ENCODE measurements at regions not wholly inside any gene's neighbourhood (a gene's known extent, or its start where the extent isn't known, plus 50 kb on each side); places are given as distances from the start of the nearest gene placed in this dataset.

DNA sequence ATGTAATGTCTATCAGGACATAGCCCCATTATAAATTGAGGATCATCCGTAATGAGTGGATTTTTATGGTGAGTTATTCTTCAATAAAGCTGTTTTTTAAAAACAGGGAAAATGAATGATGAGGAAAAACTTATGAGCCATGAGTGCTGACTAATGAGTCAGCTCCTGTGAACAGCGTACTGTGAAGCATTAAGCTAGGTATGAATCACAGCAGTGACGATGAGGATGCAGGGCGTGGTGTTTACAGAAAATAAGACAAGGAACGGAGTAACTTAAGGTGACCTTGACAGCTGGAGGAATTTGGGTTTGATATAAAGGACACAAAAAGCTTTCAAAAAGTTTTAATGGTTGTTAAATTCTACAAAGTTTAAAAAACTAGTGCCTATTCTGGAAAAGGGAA lies 96.3 kb downstream of the FOXF2 start:
- DNase-seq, result peak in 1 of 3 donors; percentile 5

- DNase-seq, result no peak
These were observed 97.0 kb downstream of the FOXF2 start for GRCh38 chr6:1486387-1486786.

- DNase-seq, result no peak
These were observed 97.9 kb downstream of the FOXF2 start for GRCh38 chr6:1487239-1487638.

DNA sequence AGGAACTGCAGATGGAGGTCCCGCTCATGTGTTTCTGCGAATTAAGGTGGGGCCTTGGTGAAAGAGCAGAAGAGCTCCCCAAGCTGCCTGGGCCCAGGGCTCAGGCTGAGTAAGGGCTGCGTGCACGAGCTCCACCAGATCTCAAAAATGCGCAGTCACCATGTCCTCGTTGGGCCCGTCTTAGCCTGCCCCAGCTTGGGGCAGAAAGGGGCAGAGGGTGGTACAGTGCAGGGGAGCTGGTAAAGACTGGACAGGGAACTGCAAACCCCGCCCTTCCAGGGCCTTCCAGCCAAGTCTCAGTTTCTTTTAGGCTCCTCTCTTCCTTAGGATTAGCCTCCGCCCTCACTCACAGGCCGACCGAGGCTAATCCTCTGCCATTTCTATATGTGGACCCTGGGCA lies 101.6 kb downstream of the FOXF2 start:
- DNase-seq, result no peak

GRCh38 chr6:1491591-1492319 lies 102.4 kb downstream of the FOXF2 start:
- DNase-seq, result no peak

- no peak for DNase-seq
These were observed 105.3 kb downstream of the FOXF2 start for GRCh38 chr6:1494671-1495070.

- no peak for DNase-seq
These were observed 106.0 kb downstream of the FOXF2 start for GRCh38 chr6:1495344-1495743.

DNA sequence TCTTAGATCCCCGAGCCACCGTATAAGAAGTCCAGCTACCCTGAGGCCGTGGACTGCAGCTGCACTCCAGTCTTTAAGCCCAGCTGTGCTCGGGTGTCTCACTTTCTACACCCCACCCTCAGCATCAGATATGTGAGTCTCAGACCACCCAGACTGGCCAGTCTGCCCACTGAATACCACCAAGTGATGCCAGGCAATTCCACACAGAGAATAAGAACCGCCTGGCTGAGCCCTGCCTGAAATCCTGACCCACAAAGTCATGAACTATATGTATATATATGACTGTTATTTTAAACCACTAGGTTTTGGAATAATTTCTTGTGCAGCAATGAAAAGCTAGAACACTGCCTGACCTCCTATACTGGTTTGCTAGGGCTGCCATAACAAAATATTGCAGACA lies 106.7 kb downstream of the FOXF2 start:
- DNase-seq, result no peak

GRCh38 chr6:1496836-1497760 lies 107.7 kb downstream of the FOXF2 start:
- no peak for DNase-seq

DNA sequence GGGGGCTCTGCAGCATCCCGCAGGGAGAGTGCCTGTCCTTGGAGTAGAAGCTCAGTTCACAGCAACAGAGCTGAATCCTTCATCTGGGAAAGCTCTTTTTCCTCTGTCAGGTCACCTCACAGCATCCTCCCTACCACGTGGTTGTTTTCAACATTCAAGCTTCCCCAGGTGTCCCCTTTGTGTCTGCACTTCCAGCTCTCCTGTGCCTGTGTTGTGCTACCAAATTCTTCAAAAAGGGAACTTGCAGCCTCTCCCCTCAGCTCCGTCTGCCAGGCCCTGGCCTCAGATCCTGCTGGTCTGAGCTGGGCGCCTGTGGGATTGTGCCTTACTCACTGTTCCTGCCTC lies 108.4 kb downstream of the FOXF2 start:
- no peak for DNase-seq

DNA sequence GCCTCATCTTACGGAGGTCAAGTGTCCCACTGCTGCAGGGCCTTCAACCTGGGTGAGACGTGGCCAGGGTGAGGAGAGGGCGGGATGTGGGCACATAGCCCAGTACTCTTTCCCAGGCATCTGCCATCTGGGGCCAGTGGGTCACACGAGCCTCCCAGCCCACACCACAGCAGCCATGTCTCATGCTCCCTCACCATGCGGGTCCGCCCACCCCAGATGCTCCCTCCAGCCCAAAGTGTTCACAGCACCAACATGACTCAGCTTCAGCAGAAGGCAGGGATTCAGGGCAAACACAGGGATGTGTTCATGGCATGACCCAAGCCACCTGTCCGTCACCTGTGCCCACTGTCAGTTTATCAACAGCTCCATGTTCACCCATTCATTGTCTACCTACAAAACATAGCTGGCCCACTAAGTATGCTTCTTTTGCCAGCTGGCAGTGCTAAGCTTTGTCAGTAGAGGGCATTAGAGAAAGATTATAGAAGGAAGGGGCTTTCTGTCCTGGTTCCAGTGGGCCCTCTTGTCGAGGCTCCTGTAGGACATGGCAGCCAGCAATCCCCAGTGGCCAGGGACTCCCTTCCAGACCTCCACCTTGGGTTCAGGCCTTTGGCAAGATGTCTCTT lies 109.2 kb downstream of the FOXF2 start:
- no peak for DNase-seq

GRCh38 chr6:1499777-1500176 lies 109.9 kb upstream of the FOXC1 start:
- DNase-seq, result no peak

DNA sequence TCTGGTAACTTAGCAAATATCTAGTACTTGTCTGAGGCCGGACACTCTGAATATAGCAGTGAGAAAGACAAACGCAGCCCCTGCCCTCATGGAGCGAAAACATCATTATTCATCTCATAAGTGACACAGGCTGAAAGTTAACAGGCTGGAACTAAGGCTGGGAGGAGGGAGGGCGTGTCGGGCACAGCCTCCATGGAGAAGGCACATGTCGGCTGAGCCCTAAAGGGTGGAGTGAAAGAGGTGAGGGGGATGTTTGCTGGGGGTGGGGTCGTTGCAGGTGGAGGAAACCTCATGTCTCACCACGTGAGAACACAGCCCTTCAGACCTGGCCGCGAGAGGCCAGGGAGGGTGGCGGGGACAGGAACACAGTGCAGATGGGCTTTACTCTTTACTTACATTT lies 108.8 kb upstream of the FOXC1 start:
- DNase-seq, result no peak

DNA sequence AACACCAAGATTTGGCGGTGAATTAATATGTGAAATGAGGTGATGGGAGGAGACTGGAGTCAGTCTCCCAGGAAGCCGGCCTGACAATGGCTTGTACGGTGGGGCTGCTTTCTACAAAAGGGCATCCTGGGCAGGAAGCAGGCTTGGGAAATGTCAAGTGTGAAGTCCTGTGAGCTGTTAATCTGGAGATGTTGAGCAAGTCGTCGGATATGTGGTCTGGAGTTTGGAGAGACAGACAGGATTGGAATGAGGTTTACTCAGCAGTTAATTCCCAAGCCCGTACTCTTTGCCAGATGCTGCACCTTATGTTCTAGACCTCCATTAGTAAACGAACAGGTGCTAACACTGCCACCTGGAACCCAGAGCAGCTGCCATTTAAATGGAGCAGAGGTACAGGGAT lies 107.7 kb upstream of the FOXC1 start:
- DNase-seq, result no peak

DNA sequence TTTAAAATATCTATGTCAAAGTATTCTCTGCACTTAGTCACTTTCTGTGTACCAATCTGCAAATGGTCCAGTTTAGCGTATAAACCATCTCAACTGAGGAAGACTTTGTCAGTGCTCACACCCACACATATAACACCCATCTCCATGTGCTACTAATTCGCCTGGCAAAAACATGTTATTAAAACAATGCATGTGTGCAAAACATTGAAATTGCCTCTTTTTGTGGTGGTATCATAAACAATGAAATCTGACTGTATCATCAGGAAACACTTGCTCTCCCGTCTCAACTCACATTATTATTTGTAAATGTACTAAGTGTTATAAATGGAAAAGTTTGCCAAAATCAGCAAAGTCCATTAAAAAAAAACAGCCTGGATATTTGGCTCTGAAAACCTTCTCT lies 105.9 kb upstream of the FOXC1 start:
- no peak for DNase-seq

GRCh38 chr6:1504465-1504864 lies 105.2 kb upstream of the FOXC1 start:
- no peak for DNase-seq

GRCh38 chr6:1507251-1507650 lies 102.5 kb upstream of the FOXC1 start:
- no peak for DNase-seq

- no peak for DNase-seq
These were observed 100.5 kb upstream of the FOXC1 start for GRCh38 chr6:1509241-1509640.

DNA sequence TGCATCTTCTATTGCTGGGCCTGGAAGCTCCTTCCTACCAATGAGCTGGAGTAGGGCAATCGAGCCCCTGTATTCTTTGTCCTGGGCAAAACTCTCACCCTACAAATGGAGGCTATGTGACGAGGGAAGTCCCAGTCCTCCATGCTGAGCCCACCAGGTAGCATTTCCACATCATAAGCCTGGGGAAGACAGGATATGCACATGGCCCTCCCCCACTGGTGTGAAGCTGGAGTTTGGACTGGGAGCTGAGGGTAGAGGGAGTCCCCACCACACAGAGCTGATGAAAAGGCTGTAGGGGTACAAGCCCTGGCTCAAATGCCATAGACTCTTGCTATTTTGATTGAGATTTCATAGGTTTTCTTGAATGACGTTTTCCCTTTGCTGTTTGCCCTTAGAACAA lies 99.5 kb upstream of the FOXC1 start:
- no peak for DNase-seq

GRCh38 chr6:1513215-1513780 lies 96.4 kb upstream of the FOXC1 start:
- DNase-seq, result no peak

DNA sequence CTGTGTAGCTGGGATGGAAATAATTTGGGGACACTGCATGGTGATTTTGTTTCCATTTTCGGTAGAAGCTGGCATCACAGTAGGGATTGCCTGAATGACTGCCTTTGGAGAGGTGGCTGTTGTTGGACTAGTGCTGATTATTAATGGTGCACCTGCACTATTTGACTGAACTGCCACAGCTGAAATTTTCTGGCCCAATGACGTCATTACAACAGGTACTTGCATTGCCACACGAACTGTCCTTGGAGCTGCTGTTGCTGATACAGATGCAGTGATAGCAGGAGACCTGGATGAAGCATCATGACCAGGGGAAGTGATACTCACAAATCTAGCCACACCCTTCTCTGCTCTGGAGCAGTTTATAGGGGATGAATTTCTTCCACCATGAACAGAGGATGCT lies 95.6 kb upstream of the FOXC1 start:
- DNase-seq, result no peak

- no peak for DNase-seq
These were observed 94.4 kb upstream of the FOXC1 start for GRCh38 chr6:1515280-1515679.

- no peak for DNase-seq
These were observed 93.9 kb upstream of the FOXC1 start for GRCh38 chr6:1515781-1516180.

Measured in suppressor macrophage treated with lipopolysaccharide for 1 hour (primary cell).